Right kidney (tissue), 1 donor: ENCODE measurements at regions not wholly inside any gene's neighbourhood (a gene's known extent, or its start where the extent isn't known, plus 50 kb on each side); places are given as distances from the start of the nearest gene placed in this dataset.

Source experiments
- DNase-seq: peaks from one replicate; pipeline ENCODE4 v3.0.0-alpha.2; 2016

DNA sequence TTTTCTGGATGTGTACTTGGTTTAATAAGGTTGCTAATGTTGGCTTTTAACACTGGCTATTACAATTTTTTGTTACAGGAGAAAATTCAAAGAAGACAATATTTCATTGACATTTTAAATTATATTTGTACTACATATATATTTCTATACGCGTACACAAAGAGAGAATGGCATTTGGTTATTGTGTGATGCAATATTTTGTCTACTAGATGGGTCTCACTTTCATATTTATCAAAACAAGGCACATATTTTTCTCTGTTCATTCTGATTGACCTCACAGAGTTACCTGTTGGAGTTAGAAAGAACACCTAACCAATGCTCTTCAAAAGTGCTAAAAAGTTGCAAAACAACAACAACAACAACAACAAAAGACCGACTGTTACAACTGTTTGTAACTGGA is 50.2 kb upstream of the VGLL3 start:
- DNase-seq = no peak
